GM21786 (cell line): ENCODE measurements at regions not wholly inside any gene's neighbourhood (a gene's known extent, or its start where the extent isn't known, plus 50 kb on each side); places are given as distances from the start of the nearest gene placed in this dataset.
"Not testable (repeated sequence)": the region's sequence is repeated elsewhere in the genome, so short reads cannot be mapped to it uniquely, and the experiment has no call there.

Experiments
- ATAC-seq: cut with Tn5 transposase; IDR thresholded peaks from one replicate; pipeline ENCODE4 v1.9.1; 2021; ENCODE audit not compliant: unreplicated experiment

DNA sequence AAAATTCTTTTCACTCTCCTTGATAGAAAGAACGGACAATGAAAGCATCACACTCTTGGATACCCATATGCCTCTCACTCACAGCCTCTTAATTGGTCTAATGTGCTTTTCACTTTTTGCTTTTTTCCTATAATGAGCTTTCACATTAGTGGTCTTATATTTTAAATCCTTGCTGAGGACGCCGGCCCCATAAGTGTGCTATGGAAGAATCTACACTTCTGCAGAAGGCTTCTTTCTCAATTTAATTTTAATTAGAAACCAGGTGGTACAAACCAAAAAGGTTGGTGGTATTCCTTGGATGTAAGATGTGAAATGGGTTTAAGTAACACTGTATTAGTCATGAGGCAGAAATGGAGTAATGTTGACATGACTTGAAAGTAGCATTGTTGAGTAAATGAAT is 190.6 kb upstream of the NFIA start:
- ATAC-seq = no peak

DNA sequence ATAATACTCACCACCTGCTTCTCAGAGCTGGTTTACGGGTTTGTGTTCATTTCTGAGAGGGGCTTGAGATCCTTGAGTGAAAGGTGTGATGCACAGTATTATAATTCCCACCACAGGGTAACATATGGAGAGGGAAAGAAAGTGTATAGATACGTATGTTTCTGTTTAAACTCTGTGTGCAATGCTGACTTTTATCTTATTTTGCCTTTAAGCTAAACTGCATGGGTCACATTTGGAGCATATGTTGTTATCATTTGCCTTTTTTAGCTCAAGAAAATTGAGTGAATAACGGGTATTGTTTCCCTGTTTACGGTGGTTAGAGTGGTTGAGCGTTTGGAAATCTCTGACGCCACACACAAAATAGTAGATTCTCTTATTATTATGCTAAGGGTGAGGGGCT is 191.1 kb upstream of the NFIA start:
- no peak for ATAC-seq

DNA sequence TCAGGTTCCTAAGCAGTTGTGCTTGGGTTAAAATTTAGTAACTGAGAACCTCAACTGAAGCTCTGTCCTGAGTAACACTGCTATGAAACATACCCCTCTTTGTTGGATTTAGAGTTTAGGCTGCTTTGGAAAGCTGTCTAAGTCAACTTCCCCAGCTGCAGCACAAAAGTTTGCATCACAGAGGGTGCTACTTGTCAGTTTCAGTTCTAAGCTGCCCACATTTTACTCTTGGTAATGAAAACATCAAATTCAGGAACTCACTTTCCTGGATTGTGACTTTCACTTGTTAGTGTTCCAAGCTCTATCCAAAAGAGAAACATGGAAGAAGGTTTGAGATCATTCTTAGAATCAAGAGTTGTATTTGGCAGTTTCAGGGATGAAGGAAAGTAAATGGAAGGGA is 191.7 kb upstream of the NFIA start:
- no peak for ATAC-seq

DNA sequence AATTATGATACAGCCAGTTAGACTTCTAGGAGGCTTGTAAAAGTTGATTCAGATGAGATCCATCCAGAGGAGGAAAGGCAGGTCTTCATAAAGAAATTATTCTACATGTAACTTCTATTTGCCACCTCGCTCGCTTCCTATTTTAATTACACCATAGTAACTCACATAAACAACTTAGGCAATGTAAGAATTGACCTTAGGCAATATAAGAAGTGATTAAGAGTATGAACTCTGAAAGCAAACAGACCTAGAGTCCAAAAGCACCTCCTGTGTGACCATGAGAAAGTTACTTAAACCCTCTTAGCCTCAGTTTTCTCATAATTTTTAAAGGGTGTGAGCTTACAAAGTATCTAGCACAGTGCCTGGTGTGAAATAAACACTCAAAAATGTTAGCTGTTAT is 192.7 kb upstream of the NFIA start:
- ATAC-seq = no peak

DNA sequence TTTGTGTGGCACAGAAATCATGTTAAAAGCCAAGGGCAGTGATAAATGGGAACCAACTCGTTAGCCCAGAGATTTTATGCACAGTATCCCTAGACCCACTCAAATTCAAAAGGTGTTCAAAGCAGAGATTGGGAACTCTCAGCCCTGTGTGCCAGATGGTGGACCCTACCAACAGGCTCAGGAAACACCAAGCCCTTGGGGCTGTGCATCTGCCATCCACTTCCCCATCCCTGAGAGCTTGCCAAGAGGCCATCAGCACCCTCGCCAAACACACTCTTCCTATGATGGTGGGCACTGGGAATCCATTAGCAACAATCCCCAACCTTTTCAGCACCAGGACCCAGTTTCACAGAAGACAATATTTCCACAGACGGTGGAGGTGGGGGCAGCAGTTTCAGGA is 194.2 kb upstream of the NFIA start:
- no peak for ATAC-seq

DNA sequence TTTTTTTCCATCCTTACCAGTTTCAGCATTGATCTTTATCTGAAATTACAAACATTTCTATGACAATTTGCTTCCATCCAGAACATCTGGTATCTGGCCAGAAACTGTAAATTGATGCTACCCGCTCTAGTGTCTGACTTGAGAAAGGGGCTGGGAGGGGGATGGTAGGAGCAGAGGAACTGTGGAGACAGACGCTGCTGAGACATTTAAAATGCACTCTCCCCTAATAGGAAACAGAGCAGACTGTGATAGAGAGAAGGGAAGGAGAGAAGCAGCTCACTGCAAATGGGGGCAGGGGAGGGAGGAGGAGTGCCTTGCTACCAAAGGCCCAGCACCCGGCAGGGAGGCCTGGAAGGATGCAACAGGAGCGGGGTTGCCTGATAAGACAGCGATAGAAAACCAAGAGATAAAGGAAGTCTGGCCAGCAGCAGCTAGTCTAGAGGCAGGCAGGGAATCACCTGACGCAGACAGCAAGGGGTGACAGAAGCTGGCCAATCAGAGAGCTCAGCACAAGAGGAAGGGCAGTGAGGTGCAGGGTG is 195.5 kb upstream of the NFIA start:
- ATAC-seq = no peak

DNA sequence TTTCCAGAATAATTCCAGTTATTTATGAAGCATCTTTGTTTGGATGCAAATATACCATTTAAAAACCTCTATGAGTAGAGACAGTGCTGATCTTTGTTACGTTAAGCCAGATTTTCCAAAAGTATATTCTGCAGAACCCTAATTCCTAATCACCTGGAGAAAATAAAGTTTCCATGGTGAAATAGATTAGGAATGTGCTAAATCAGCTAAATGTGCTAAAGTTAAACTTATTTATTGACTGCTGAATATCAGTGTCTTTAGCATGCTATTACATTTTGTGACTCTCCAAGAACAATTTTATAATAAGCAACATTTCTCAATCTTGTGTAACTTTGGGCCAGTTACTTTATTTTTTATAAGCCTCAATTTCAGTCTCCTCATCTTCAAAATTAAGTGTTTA is 196.3 kb upstream of the NFIA start:
- ATAC-seq = no peak

DNA sequence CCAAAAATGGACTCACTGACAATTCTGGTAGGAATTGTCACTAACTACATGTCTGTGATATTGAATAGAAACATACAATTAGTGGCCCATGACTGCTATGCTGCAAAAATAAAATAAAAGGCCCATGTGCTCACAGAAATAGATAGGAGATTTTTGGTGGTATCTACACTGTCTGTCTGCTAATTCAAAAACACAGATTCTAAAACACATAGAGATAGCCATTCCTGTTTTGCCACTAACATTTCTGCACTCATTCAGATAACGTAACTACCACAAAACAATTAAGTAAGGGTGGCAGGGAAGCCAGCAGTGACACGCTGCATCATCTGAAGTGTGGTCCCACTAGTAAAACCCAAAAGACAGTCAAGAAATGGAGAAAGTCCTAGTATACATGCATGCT is 202.2 kb upstream of the NFIA start:
- no peak for ATAC-seq

DNA sequence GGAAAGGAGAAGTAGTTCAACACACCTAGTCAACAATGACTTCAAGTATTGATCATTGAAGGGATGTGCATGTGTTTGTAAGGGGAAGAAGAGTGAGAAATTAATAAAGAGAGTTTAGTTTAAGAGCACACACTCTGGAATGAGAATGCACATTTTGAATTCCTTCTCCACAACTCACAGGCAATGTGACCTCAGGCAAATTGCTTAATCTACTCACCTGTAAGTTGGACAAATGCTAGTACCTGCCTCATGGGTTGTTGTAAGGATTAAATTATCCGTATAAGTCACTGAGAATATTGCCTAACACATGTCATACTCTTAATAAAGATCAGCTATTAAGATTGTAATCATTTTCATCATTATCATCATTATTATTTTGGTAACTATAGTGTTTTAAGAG is 204.0 kb upstream of the NFIA start:
- ATAC-seq = no peak

DNA sequence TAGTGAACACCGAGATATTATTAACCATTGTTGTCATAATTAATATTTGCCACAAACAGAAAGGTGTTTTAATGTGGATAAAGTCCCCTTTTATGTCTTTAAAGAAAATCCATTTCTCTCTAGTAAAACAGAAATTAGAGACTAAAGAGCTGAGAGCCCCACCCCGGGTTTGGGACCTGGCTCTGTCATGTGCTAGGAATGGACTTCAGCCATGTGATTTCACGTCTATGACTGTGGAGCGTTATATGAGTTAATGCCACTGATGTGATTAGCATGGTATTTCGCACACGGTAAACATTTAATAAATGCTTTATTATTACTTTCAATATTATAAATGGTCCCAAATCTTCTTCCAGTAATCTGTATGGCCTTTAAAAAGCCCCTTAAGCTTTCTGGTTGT is 205.0 kb upstream of the NFIA start:
- no peak for ATAC-seq

DNA sequence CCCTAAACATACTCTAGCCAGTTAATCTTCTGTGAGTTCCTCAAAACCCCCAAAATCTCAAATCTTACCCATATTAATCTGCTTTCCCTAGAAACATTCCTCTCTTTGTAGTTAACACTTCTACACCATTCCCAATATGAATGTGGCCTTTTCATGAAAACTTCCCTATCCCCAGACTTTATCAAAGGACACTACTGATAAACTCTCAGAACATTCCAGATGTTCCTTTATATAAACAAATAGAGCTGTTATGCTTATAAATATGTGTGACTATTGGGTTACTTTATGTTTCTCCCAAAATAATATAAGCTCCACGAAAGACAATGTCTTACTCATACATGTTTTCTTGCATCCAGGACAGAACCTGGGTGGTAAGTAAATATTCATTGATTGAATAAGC is 205.4 kb upstream of the NFIA start:
- no peak for ATAC-seq

DNA sequence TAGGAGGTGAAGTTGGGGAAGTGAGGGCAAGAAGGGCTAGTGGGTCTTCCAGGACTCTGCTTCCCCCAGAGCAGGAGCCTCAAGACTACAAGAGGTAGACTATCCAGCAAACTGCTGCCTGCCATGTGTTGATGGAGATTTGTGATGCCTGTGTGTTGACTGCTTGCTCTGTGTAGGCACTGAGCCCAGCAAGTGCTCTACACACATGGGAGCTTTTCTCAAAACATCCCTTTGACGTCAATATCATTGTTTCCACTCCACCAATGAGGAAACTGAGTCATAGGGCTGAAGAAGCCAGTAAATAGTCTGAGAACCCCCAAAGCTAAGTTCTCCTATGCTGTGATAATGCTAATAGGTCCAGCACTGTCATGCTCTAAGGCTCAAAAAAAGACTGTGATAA is 207.2 kb upstream of the NFIA start:
- ATAC-seq = no peak

DNA sequence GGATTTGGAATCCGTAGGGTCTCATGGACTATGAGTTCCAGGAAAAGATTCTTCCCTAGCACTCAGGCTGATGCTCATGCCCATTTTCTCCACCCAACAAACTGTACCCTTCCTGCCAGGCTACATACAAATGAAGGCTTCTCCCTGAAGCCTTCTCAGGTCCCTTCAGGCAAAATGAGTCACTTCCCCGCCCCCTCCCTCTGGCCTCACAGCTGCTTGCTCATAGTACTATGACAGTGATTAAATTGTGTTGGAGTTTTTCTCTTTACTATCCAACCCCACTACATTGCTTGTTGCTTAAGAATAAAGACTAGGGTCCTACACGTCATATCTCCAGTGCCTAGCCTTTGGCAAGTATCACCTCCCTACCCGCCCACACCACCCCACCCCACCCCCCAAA is 207.6 kb upstream of the NFIA start:
- no peak for ATAC-seq

DNA sequence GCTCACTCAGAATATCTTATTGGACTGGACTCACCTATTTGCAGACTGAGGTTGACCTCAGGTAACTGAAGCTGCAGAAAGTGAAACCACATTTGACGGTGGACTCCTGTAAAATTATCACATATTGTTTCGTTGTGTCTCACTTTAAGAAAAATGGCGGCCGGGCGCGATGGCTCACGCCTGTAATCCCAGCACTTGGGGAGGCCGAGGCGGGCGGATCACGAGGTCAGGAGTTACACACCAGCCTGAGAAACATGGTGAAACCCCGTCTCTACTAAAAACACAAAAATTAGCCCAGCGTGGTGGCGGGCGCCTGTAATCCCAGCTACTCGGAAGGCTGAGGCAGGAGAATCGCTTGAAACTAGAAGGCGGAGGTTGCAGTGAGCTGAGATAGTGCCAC is 209.0 kb upstream of the NFIA start:
- ATAC-seq = not testable (repeated sequence)

DNA sequence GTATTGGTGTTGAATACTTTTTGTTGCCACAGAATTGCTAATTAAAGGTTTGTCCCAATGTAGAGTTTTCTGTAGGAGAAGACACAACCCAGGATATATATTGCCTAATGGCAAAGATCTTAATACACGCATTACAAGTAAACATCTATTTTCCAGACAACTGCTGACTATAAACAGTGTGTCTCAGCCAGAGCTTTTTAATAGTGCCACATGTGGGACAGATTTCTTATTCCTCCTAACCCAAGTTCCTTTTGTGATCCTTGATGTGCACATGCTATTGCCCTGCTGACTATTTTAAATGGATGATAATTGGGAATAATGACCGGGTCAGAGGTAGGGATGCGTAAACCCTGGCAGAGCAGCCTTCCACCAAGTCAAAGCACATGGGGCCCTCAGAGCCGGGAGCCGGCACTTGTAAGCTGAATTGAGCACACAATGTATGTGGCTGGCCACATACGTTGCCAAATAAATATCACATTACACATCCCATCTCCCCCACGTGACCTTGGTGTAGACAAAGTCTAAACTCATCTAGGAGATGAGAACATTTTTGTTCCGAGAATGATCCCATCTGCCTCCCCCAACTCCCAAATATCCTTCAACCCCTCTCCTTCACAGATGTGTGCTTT is 209.8 kb upstream of the NFIA start:
- no peak for ATAC-seq

DNA sequence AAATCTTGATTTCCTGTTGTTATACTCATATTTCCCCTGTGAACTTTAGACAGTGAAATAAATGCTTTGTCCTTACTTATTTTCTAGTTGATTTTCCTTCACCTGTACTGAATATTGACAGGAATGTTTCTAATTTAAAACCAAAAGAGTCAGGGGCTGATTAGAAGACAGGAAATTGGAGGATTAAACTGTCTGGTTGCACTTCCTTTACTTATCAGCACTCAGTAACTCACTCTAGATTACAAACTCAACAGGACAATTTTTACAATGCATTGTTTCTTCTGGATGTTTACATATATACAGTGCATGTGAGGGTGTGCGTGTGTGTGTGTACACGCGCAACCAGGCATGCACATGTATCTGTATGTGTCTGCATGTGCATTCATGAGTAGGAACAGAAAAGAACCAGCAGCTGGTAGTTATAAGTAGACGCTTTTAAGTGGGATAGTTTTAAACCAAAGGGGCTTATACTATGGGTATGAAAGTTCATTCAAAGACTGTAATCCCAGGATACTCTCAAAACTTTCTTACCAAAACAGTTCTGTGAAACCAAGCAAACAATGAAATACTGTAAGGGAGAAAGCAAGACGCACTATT is 212.0 kb upstream of the NFIA start:
- ATAC-seq = no peak

DNA sequence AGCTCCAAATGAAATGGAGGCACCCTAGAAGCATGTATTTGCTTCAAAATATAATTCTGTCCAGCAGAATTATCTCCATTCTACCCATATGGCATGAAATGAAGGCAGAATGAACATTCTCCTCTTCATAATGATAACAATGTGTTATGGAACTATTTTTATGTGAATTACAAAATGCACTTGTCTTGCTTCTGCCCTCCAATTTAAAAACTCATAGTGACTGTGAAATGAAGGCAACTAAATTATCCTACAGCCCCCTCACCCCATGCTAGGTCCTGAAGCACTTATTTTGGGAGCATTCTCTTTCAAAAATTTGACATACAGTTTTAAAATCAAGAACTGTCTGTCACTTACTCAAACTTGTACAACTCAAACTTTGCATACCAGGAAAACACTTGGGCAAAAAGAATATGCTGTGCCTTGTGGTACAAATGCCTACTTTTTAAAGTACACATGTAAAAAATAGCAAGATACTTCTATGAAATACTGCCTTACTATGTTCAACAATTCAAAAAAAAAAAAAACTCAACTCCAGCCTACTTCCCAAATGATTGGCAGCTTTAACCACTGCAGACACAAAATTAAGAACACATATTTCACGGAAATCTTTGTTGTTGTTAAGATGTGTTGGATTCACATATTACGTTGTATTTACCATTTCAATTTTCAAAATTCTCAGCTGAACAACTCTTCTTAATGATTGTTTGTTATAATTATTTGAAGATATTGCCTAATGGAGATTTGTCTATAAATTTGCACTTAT is 213.3 kb upstream of the NFIA start:
- no peak for ATAC-seq

DNA sequence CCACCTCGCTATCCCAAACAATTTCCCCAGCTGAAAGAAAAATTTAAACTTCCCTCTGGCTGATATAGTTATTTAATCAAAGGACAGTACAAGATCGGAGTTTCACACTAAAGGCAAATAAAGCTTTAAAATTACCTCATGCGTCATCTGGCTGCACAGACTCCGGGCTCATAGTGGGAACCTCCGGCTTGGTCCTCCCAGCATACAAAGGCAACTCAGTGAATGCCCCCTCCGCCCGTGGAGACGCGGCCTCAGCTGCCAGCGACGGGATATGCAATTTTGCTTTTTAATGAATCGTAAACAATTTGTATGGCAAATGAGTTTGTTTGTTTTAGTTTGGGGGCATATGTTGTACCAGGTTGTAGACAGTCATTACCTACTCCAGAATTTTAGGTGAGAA is 214.6 kb upstream of the NFIA start:
- ATAC-seq = no peak

DNA sequence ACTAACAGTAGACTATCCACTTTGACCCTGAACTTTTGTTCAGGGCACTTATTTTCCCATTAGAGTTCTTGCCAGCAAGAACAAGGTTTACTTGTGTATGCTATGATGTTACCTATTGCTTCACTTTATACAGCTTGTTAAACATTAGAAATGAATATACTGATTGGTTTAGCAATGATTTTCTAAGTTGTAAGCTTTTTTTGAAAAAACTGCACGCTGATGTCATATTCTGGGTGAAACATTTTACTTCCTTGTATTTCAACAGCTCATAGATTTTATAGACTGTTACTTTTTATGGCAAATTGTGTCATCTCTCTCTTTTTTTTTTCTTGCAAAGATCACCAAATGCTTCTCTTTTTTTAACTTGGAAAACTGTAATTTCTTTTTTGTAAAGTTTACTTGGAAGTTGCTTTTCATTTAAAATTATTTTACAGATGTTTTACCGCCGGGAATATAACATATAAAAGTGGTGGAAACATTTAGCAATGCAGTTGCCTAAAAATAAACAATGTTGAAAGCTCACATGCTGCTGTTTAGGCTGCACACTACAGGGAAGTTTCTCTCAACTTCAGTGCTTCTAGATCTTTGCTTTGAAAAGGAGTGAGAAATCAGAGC is 215.3 kb upstream of the NFIA start:
- no peak for ATAC-seq

DNA sequence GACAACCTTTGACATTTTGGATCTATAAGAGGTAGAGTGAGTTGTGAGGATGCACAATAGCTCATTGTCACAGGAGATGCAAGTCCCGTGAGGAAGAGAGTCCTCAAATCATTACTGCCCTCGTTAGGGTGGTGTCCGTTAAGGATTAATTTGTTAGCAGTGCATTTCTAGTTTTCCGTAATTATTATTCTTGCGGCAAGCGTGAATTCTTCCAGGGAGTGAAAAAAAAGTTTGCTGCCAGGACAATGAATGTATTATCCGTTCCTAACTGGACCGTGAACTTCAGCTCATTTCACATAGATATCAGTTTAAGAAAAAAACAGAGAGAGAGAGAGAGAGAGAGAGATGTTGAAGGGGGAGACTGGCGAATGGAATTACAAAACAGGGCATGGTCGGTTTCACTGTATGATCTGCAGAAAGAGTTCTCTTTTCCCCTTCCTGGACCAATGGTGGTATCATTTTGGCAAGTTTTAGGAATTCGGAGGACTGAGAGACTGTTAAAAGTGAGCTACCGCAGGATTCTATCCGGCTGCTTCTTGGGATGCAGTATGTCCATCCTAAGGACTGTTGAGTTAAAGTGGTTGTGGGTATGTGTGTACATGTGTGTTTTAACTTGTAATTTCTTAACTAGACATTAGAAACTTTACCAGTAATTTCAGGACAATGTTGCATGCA is 216.0 kb upstream of the NFIA start:
- no peak for ATAC-seq

DNA sequence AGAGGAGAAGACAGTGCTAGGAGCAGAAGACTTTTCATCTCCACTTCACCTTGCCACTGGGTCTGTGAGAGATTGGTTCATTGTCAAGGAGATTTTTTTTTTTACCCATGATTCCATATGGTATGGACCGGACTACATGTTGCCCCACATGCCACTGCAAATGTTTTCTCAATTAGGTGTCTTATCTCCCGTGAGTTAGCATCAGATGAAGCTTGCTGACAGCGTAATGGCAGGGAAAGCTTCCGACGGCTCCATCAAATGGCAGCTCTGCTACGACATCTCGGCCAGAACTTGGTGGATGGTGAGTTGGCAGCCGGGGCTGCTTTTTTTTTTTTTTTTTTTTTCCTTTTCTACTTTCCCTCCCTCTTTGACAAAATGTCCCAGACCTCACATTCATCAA is 217.2 kb upstream of the NFIA start:
- ATAC-seq = no peak
